Stomach (tissue), 4 donors: ENCODE measurements at regions not wholly inside any gene's neighbourhood (a gene's known extent, or its start where the extent isn't known, plus 50 kb on each side); places are given as distances from the start of the nearest gene placed in this dataset.
A peak's percentile ranks its signal among the peaks of the same experiment; 100 is the strongest.

Experiments used
- CTCF ChIP-seq, 7 experiments: fragments of 450-650 bp in 4 of 7; fragments of 200-600 bp in 3 of 7; sonication (generic) in 3 of 7; IDR thresholded peaks; one replicate each; pipeline ENCODE4 v1.5.1; 2016 to 2019; ENCODE audit warnings: antibody characterized with exemption in 7 of 7, control low read depth in 2 of 7, mild to moderate bottlenecking in 1 of 7
- POLR2A ChIP-seq, 4 donors: fragments of 450-650 bp; IDR thresholded peaks; one replicate each; pipeline ENCODE4 v1.6.1; 2016; ENCODE audit warnings: antibody characterized with exemption in 4 of 4, control low read depth in 2 of 4, mild to moderate bottlenecking in 1 of 4, moderate library complexity in 1 of 4

- TF ChIP-seq CTCF (IDR thresholded peaks at IDR 0.05) (peak in 5 of 7 experiments; percentile 43 to 75 (median 58)), POLR2A (IDR thresholded peaks at IDR 0.05) (no peak)
These were observed 53.1 kb upstream of the PLEKHG7 start for GRCh38 chr12:92649511-92650227.
